Stimulated activated naive CD8-positive, alpha-beta T cell treated with anti-CD3 and anti-CD28 coated beads, Interleukin-15, Interleukin-2, amounts not matched to agents 100 U/mL and 50 U/mL, for 24 hours (primary cell): ENCODE measurements at regions not wholly inside any gene's neighbourhood (a gene's known extent, or its start where the extent isn't known, plus 50 kb on each side); places are given as distances from the start of the nearest gene placed in this dataset.
"Not testable (repeated sequence)": the region's sequence is repeated elsewhere in the genome, so short reads cannot be mapped to it uniquely, and the experiment has no call there.

Experiments
- ATAC-seq: fragments of 150-1000 bp; cut with Tn5 transposase; one replicate; pipeline ENCODE4 v1.10.0; 2021
- DNase-seq: peaks from one replicate; pipeline ENCODE4 v3.0.0; 2021

- ATAC-seq (no peak), DNase-seq (no peak)
These were observed 55.4 kb downstream of the TMEM121 start for GRCh38 chr14:105581551-105582341.

GRCh38 chr14:105582639-105583038, 56.3 kb downstream of the TMEM121 start:
- DNase-seq (no peak), ATAC-seq (no peak)

- not testable (repeated sequence) for DNase-seq, ATAC-seq
These were observed 57.5 kb downstream of the TMEM121 start for GRCh38 chr14:105583914-105584313.

GRCh38 chr14:105585290-105585689, 58.9 kb downstream of the TMEM121 start:
- DNase-seq, ATAC-seq: not testable (repeated sequence)

- DNase-seq, ATAC-seq: not testable (repeated sequence)
These were observed 59.3 kb downstream of the TMEM121 start for GRCh38 chr14:105585722-105586121.

- ATAC-seq, result peak; percentile 42
- not testable (repeated sequence) for DNase-seq
These were observed 59.9 kb downstream of the TMEM121 start for GRCh38 chr14:105586144-105586872.

- DNase-seq, ATAC-seq: not testable (repeated sequence)
These were observed 60.7 kb downstream of the TMEM121 start for GRCh38 chr14:105587034-105587433.

GRCh38 chr14:105587482-105588235, 61.3 kb downstream of the TMEM121 start:
- not testable (repeated sequence) for DNase-seq

GRCh38 chr14:105588236-105588860, 62.0 kb downstream of the TMEM121 start:
- ATAC-seq (no peak), DNase-seq (no peak)

More at GRCh38 chr14:105587482-105588235, 61.3 kb downstream of the TMEM121 start:
- not testable (repeated sequence) for ATAC-seq

GRCh38 chr14:105589161-105589925, 63.0 kb downstream of the TMEM121 start:
- ATAC-seq (peak; percentile 6), DNase-seq (no peak)

GRCh38 chr14:105589926-105590185, 63.5 kb downstream of the TMEM121 start:
- not testable (repeated sequence) for ATAC-seq, DNase-seq

GRCh38 chr14:105591052-105591451, 64.7 kb downstream of the TMEM121 start:
- DNase-seq, result no peak
- no peak for ATAC-seq

GRCh38 chr14:105591792-105592341, 65.5 kb downstream of the TMEM121 start:
- not testable (repeated sequence) for DNase-seq, ATAC-seq

GRCh38 chr14:105592646-105593045, 66.3 kb downstream of the TMEM121 start:
- not testable (repeated sequence) for DNase-seq, ATAC-seq

GRCh38 chr14:105595346-105595745, 69.0 kb downstream of the TMEM121 start:
- ATAC-seq, result peak; percentile 7
- not testable (repeated sequence) for DNase-seq

- not testable (repeated sequence) for ATAC-seq, DNase-seq
These were observed 70.0 kb downstream of the TMEM121 start for GRCh38 chr14:105596374-105596773.

- DNase-seq, result not testable (repeated sequence)
These were observed 71.8 kb downstream of the TMEM121 start for GRCh38 chr14:105598040-105598763.

GRCh38 chr14:105598925-105599586, 72.7 kb downstream of the TMEM121 start:
- ATAC-seq, result not testable (repeated sequence)

More at GRCh38 chr14:105598040-105598763, 71.8 kb downstream of the TMEM121 start:
- ATAC-seq, result not testable (repeated sequence)

GRCh38 chr14:105600195-105600938, 74.0 kb downstream of the TMEM121 start:
- ATAC-seq, result not testable (repeated sequence)

More at GRCh38 chr14:105598925-105599586, 72.7 kb downstream of the TMEM121 start:
- not testable (repeated sequence) for DNase-seq

More at GRCh38 chr14:105600195-105600938, 74.0 kb downstream of the TMEM121 start:
- DNase-seq, result not testable (repeated sequence)
